GM18508 (cell line): ENCODE measurements at regions not wholly inside any gene's neighbourhood (a gene's known extent, or its start where the extent isn't known, plus 50 kb on each side); places are given as distances from the start of the nearest gene placed in this dataset.
"Not testable (repeated sequence)": the region's sequence is repeated elsewhere in the genome, so short reads cannot be mapped to it uniquely, and the experiment has no call there.

Source experiments
- ATAC-seq: cut with Tn5 transposase; IDR thresholded peaks from one replicate; pipeline ENCODE4 v1.9.1; 2021; ENCODE audit warnings: moderate number of reproducible peaks; ENCODE audit not compliant: insufficient read depth, unreplicated experiment

- no peak for ATAC-seq
Observed at GRCh38 chr3:22795917-22796316, 407.2 kb upstream of the UBE2E2 start.

- ATAC-seq, result no peak
Observed at GRCh38 chr3:22798461-22798860, 404.7 kb upstream of the UBE2E2 start.

- ATAC-seq, result no peak
Observed at GRCh38 chr3:22819209-22819608, 383.9 kb upstream of the UBE2E2 start.

- no peak for ATAC-seq
Observed at GRCh38 chr3:22835041-22835440, 368.1 kb upstream of the UBE2E2 start.

DNA sequence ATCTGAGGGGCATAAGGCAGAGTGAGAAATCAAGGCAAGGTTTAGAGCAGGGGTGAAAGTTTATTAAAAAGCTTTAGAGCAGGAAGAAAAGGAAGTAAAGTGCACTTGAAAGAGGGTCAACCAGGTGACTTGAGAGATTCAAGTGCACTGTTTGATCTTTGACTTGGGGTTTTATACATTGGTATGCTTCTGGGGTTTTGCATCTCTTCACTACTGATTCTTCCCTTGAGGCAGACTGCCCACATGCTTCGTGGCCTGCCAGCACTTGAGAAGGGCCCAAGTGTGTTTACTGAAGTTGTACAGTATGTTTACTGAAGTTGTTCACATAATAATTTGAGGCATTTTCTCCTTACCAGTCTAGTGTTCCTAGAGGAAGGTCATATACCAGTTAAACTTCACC, 367.0 kb upstream of the UBE2E2 start:
- ATAC-seq, result no peak

DNA sequence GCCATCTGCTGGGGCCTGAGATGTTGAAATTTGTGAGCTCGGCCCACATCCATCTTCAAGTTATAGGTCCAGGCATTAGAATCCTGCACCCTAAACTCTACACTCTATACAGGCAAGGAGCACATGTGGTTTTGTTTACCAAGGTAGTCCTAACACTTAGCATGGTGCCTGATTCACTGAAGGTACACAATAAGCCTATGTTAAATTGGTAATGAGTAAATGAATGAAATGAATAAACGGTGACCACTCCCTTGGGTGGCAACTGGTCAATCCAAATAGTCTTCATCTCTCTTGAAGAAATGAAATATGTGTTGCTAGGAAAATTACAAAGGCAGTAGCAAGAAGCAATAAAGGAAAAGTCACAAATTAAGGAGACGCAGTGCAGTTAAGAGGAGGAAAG, 359.3 kb upstream of the UBE2E2 start:
- no peak for ATAC-seq

DNA sequence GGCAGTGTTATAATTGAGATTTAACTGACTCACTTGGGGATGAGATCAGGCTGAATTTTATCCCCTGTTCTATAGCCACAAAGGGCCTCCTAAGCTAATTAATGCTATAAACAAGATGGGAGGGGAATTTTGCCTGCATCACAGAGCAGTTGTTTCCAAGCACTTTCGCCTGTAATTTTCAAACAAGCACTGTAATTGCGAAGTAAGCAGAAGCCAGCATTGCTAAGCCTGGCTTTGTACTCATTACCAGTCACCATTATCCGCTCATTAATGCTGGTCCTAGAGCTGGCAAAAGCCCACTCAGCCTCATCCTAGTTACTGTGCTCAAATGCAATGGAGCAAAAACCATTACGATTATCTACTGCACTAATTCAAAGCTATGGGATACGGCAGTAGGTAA, 356.6 kb upstream of the UBE2E2 start:
- ATAC-seq, result no peak

DNA sequence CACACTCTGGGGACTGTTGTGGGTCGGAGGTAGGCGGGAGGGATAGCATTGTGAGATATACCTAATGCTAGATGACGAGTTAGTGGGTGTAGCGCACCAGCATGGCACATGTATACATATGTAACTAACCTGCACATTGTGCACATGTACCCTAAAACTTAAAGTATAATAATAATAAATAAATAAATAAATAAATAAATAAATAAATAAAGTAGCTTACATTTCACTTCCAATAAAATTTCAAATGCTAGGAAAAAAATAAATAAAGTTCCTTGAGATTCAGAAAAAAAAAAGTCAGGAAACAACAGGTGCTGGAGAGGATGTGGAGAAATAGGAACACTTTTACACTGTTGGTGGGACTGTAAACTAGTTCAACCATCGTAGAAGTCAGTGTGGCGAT, 353.5 kb upstream of the UBE2E2 start:
- not testable (repeated sequence) for ATAC-seq

GRCh38 chr3:22856811-22857210, 346.3 kb upstream of the UBE2E2 start:
- ATAC-seq, result no peak

DNA sequence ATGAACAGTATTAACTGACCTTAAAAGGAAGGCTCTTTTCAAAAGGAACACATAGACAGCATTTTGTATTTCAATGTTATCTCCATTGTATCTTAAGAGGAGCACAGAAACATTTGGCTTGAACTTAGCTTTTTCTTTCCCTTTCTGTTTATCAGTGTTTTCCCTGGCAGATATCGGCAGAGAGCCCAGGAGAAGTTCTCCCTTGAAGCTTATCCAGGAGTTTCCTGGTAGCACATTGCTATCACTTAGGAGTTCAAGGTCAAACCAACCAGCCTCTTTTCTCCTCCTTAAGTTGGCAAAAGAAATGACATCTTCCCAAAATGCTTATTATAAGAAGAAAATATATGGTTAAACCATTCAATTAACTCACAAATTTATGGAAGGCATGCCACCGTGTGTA, 344.6 kb upstream of the UBE2E2 start:
- ATAC-seq, result no peak

GRCh38 chr3:22859618-22860017, 343.5 kb upstream of the UBE2E2 start:
- ATAC-seq, result no peak

DNA sequence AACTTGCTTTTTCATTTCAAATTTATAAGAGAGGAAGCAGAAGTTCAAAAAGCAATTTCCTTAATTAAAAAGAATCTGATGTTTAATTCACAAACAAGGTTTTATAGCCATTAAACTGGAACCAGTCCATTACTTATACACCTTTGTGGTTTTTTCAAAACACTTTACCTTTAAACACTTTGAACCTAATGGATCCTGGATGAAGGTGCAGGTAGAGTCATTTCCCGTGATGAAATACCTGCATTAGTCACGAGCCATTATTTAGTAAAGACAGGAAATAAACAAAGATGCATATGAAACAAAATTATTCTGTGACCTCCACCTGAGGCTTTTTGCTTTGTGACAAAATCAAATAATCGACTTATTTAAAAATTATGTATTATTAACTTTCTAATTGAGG, 341.7 kb upstream of the UBE2E2 start:
- no peak for ATAC-seq

GRCh38 chr3:22862111-22862510, 341.0 kb upstream of the UBE2E2 start:
- no peak for ATAC-seq

GRCh38 chr3:22882834-22883233, 320.3 kb upstream of the UBE2E2 start:
- not testable (repeated sequence) for ATAC-seq

- ATAC-seq, result no peak
Observed at GRCh38 chr3:22885039-22885438, 318.1 kb upstream of the UBE2E2 start.

DNA sequence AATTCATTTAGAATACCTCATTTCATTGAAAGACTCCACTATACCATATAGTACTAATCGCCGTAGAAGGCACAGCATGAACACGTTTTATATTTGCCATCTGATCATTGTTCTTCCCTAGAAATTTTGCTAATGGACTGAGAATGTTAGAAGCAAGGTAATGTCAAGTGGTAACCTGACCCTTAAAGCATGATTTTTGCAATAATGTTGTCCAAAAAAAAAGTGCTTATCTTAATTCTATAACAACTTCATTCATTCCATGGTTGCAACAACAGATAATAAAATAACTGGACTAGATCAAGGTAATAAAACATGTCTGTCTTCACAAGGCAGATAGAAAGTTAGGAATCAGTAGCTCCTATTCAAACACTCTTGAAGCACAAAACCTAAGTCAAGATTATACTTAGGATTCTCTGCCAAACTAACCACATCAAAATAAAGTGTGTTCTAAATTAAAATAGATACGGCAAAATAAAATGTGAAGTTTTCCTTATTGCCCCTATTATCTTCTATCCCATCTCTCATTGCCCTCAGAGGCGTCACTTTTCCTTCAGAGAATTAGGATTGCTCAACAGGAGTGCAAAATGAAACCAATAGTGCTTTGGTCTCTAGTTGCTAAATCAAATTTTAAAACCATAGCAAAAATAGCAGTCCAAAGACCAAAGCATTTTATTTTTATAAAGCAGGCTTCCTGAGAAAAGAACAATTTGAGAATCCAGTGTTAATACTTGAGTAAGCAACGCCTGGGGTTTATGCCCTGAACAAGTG, 317.4 kb upstream of the UBE2E2 start:
- no peak for ATAC-seq

DNA sequence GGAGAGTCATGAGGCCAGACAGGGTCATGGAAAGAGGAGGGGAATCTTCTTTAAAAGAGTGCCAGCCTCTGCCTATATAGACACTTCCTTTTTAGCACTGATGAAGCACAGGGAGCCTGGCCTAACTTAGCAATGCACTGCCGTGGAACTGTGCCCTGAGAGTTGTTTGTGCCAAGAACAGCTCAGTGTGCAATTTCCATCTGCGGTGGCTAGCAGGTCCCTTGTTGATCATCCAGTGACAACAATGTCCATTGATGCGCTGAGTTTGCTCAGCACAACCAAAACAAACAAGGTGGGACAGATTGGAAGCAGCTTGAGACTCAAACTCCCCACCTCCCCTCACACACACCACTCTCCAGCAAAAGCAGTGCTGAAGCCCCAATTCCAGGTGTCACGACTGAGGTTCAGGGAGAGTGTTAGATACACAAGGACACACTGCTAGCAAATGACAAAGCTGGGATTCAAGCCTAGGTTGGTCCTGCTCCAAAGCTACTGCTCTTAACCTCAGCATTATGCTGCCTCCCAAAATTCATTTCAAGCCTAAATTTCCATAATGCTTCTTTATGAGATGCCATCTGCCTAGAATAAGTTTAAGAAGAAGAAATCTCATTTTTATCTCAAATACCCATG, 316.6 kb upstream of the UBE2E2 start:
- no peak for ATAC-seq

GRCh38 chr3:22887664-22888291, 315.3 kb upstream of the UBE2E2 start:
- ATAC-seq, result no peak

DNA sequence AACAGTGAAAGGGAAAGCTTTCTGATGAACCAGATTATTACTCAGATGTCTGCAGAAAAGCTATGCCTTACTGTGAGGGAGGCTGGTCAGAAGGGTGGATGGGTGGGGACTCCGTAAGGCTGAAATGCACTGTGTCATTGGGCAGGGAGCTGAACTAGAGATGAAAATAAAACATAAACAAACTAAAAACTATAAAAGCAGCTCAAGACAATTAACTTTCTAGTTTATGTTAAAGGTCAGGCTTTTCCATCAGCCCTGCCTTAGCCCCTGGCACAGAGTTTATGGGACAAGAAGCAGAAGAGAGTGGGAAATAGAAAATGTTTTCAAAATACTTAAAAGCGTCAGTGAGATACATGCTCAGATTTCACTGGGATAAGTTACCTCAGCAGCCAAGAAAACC, 310.0 kb upstream of the UBE2E2 start:
- no peak for ATAC-seq

DNA sequence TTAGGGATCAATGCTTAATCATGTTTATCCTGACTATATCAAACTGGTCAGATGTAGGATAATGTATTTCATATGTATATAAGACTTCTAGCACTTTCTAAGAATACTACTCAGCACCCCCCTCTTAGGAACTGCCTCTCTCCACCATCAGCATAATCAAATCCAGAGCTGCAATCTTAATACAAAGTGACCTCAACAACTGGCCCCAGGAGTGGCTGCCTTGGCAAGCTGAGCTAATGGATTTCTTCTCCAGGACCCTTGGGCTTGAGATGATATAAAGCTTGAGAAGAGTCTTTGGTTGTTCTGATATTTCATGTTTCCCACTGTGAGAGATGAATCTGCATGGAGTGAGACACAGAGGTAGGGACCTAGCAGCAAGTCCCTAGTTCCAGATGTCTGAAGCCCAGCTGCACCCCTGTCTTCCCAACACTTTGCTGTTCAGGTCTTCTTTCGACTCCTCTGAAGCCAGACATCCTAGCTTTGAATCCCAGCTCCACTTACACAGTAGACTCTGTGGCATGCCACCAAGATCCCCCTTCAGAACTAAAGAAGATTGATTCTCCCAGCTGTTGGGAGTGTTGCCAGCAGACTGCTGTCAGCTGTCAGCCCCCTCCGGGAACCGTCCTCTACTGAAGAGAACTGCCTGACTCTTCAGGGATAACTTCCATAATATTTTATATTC, 309.3 kb upstream of the UBE2E2 start:
- ATAC-seq, result no peak

DNA sequence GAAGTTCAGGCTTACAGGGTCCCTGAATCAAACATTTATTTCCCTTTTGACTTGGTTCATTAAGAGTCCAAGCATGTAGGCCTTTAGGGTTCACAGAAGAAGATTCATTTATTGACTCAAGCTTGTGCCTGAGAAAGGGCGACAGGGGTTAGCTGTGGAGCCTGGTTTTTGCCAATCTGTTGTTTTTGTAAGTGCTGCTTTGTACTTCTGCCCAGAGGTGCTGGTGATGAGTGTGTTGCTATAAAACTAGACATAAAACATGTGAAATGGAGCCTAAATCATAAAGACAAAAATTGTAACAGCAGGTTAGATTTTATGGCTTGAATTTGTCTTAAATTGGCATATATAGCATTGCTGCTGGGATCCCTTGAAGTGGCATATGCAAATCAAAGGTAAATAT, 308.3 kb upstream of the UBE2E2 start:
- no peak for ATAC-seq
